Transverse colon (tissue), 4 donors: ENCODE measurements at regions not wholly inside any gene's neighbourhood (a gene's known extent, or its start where the extent isn't known, plus 50 kb on each side); places are given as distances from the start of the nearest gene placed in this dataset.

Experiments used
- EP300 ChIP-seq: sonication (generic); formaldehyde crosslinking; IDR thresholded peaks from one replicate; pipeline ENCODE4 v1.6.1; 2017; ENCODE audit warnings: antibody characterized with exemption, low read depth
- POLR2A ChIP-seq: fragments of 450-650 bp; IDR thresholded peaks from one replicate; pipeline ENCODE4 v1.6.1; 2016; ENCODE audit warnings: antibody characterized with exemption, mild to moderate bottlenecking, moderate library complexity
- POLR2AphosphoS5 ChIP-seq, 3 donors: sonication (generic); formaldehyde crosslinking; IDR thresholded peaks; one replicate each; pipeline ENCODE4 v1.6.1; 2016; ENCODE audit warnings: antibody characterized with exemption in 3 of 3
- TF ChIP-seq, protein P1 (sequence below), 5 experiments: fragments of 200-600 bp in 3 of 5; fragments of 450-650 bp in 2 of 5; sonication (generic) in 3 of 5; IDR thresholded peaks; 1 replicate in 2 of 5; 2 replicates in 3 of 5; pipeline ENCODE4 v1.5.1; 2016 to 2017; ENCODE audit warnings: antibody characterized with exemption in 5 of 5, inconsistent platforms in 3 of 5, mild to moderate bottlenecking in 2 of 5, moderate library complexity in 1 of 5

DNA sequence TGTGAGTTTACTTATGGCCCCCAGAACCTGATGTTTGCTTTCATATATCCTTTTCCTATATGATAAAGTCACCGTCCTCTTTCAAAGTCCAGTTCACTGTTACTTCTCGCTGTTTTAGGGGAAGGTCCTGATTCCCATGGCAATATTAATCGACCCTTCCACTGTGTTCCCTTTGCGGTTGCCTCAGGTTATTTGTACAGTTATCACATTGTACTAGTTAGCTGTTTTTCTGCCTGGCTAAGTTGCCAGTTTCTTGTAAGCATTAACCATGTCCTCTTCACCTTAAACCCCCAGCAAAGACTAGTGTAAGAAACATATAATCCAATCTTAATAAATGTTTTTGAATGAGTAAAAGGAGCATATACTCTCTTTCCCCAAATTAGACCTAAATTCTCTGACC is 115.0 kb upstream of the PPFIA2 start:
- TF ChIP-seq, protein P1, sequence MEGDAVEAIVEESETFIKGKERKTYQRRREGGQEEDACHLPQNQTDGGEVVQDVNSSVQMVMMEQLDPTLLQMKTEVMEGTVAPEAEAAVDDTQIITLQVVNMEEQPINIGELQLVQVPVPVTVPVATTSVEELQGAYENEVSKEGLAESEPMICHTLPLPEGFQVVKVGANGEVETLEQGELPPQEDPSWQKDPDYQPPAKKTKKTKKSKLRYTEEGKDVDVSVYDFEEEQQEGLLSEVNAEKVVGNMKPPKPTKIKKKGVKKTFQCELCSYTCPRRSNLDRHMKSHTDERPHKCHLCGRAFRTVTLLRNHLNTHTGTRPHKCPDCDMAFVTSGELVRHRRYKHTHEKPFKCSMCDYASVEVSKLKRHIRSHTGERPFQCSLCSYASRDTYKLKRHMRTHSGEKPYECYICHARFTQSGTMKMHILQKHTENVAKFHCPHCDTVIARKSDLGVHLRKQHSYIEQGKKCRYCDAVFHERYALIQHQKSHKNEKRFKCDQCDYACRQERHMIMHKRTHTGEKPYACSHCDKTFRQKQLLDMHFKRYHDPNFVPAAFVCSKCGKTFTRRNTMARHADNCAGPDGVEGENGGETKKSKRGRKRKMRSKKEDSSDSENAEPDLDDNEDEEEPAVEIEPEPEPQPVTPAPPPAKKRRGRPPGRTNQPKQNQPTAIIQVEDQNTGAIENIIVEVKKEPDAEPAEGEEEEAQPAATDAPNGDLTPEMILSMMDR (IDR thresholded peaks at IDR 0.05) = no peak
- TF ChIP-seq POLR2AphosphoS5 (IDR thresholded peaks at IDR 0.05) = no peak
- no peak for TF ChIP-seq POLR2A
- no peak for TF ChIP-seq EP300
